ENCODE measurements at regions not wholly inside any gene's neighbourhood (a gene's known extent, or its start where the extent isn't known, plus 50 kb on each side); places are given as distances from the start of the nearest gene placed in this dataset.

- DNase-seq: no peak
These were observed 2382.4 kb downstream of the PCDH9 start for GRCh38 chr13:64847767-64848166.

- no peak for DNase-seq
These were observed 2385.0 kb downstream of the PCDH9 start for GRCh38 chr13:64845110-64845509.

- no peak for DNase-seq
These were observed 2411.1 kb downstream of the PCDH9 start for GRCh38 chr13:64819081-64819480.

- DNase-seq: no peak
These were observed 2412.4 kb downstream of the PCDH9 start for GRCh38 chr13:64817691-64818090.

- DNase-seq: no peak
These were observed 2419.4 kb downstream of the PCDH9 start for GRCh38 chr13:64810750-64811149.

GRCh38 chr13:64808704-64809103 is 2421.4 kb downstream of the PCDH9 start:
- DNase-seq: no peak

GRCh38 chr13:64801768-64802167 is 2428.4 kb downstream of the PCDH9 start:
- no peak for DNase-seq

- DNase-seq: no peak
These were observed 2431.7 kb downstream of the PCDH9 start for GRCh38 chr13:64798422-64798821.

- no peak for DNase-seq
These were observed 2436.5 kb downstream of the PCDH9 start for GRCh38 chr13:64793592-64793991.

- no peak for DNase-seq
These were observed 2437.0 kb downstream of the PCDH9 start for GRCh38 chr13:64793131-64793530.

GRCh38 chr13:64791373-64791772 is 2438.8 kb downstream of the PCDH9 start:
- no peak for DNase-seq

- no peak for DNase-seq
These were observed 2447.7 kb downstream of the PCDH9 start for GRCh38 chr13:64782466-64782865.

- DNase-seq: no peak
These were observed 2452.1 kb downstream of the PCDH9 start for GRCh38 chr13:64778002-64778401.

- DNase-seq: no peak
These were observed 2455.2 kb downstream of the PCDH9 start for GRCh38 chr13:64774915-64775314.

- DNase-seq: no peak
These were observed 2459.4 kb downstream of the PCDH9 start for GRCh38 chr13:64770743-64771142.

GRCh38 chr13:64767054-64767453 is 2463.1 kb downstream of the PCDH9 start:
- no peak for DNase-seq

- no peak for DNase-seq
These were observed 2464.5 kb downstream of the PCDH9 start for GRCh38 chr13:64765636-64766035.

- no peak for DNase-seq
These were observed 2471.5 kb downstream of the PCDH9 start for GRCh38 chr13:64758521-64759244.

- DNase-seq: no peak
These were observed 2473.5 kb downstream of the PCDH9 start for GRCh38 chr13:64756621-64757020.

- no peak for DNase-seq
These were observed 2474.2 kb downstream of the PCDH9 start for GRCh38 chr13:64755961-64756360.

GRCh38 chr13:64753233-64754000 is 2476.7 kb downstream of the PCDH9 start:
- no peak for DNase-seq

GRCh38 chr13:64749301-64749700 is 2480.8 kb downstream of the PCDH9 start:
- no peak for DNase-seq

- DNase-seq: no peak
These were observed 2483.3 kb downstream of the PCDH9 start for GRCh38 chr13:64746845-64747244.

GRCh38 chr13:64740493-64740892 is 2489.6 kb downstream of the PCDH9 start:
- DNase-seq: no peak

Measured in activated gamma-delta T cell (primary cell).